ELF-1 (cell line): ENCODE measurements at regions not wholly inside any gene's neighbourhood (a gene's known extent, or its start where the extent isn't known, plus 50 kb on each side); places are given as distances from the start of the nearest gene placed in this dataset.
"Not testable (repeated sequence)": the region's sequence is repeated elsewhere in the genome, so short reads cannot be mapped to it uniquely, and the experiment has no call there.

Source experiments
- DNase-seq: peaks from one replicate; pipeline ENCODE4 v3.0.0-alpha.2; 2016; ENCODE audit warnings: low read depth, low spot score

- DNase-seq: peak; percentile 83
Measured at GRCh38 chr6:120363429-120363828, 970.9 kb downstream of the TBC1D32 start.

GRCh38 chr6:120358535-120358934 lies 975.7 kb downstream of the TBC1D32 start:
- DNase-seq: not testable (repeated sequence)

GRCh38 chr6:120357447-120357846 lies 976.8 kb downstream of the TBC1D32 start:
- DNase-seq: no peak

GRCh38 chr6:120355822-120356221 lies 978.5 kb downstream of the TBC1D32 start:
- no peak for DNase-seq

GRCh38 chr6:120354452-120355098 lies 979.7 kb downstream of the TBC1D32 start:
- DNase-seq: peak; percentile 10

- DNase-seq: no peak
Measured at GRCh38 chr6:120352491-120352890, 981.8 kb downstream of the TBC1D32 start.

GRCh38 chr6:120348926-120349325 lies 985.4 kb downstream of the TBC1D32 start:
- no peak for DNase-seq

- no peak for DNase-seq
Measured at GRCh38 chr6:120328521-120328920, 979.0 kb upstream of the MAN1A1 start.

GRCh38 chr6:120320481-120321162 lies 971.1 kb upstream of the MAN1A1 start:
- DNase-seq: no peak

GRCh38 chr6:120304223-120304622 lies 954.7 kb upstream of the MAN1A1 start:
- no peak for DNase-seq

- DNase-seq: no peak
Measured at GRCh38 chr6:120303527-120303926, 954.0 kb upstream of the MAN1A1 start.

GRCh38 chr6:120302041-120302440 lies 952.5 kb upstream of the MAN1A1 start:
- DNase-seq: no peak

- no peak for DNase-seq
Measured at GRCh38 chr6:120290964-120291363, 941.4 kb upstream of the MAN1A1 start.

- DNase-seq: no peak
Measured at GRCh38 chr6:120282005-120282404, 932.4 kb upstream of the MAN1A1 start.

- DNase-seq: peak; percentile 18
Measured at GRCh38 chr6:120279466-120280167, 930.1 kb upstream of the MAN1A1 start.

GRCh38 chr6:120278689-120279396 lies 929.3 kb upstream of the MAN1A1 start:
- DNase-seq: no peak

- DNase-seq: no peak
Measured at GRCh38 chr6:120274547-120274946, 925.0 kb upstream of the MAN1A1 start.

- no peak for DNase-seq
Measured at GRCh38 chr6:120273411-120273810, 923.9 kb upstream of the MAN1A1 start.

- no peak for DNase-seq
Measured at GRCh38 chr6:120272038-120272437, 922.5 kb upstream of the MAN1A1 start.

GRCh38 chr6:120268256-120268655 lies 918.7 kb upstream of the MAN1A1 start:
- DNase-seq: not testable (repeated sequence)

GRCh38 chr6:120262354-120262753 lies 912.8 kb upstream of the MAN1A1 start:
- DNase-seq: no peak

- no peak for DNase-seq
Measured at GRCh38 chr6:120260636-120261035, 911.1 kb upstream of the MAN1A1 start.
